ACC112 (cell line): ENCODE measurements at regions not wholly inside any gene's neighbourhood (a gene's known extent, or its start where the extent isn't known, plus 50 kb on each side); places are given as distances from the start of the nearest gene placed in this dataset.

ENCODE experiments used
- H2AFZ ChIP-seq: fragments of 200-600 bp; sonication (generic); one replicate; pipeline ENCODE4 v1.6.0; 2017; ENCODE audit warnings: antibody characterized with exemption, low read length; ENCODE audit not compliant: unreplicated experiment
- H3K27ac ChIP-seq: fragments of 200-600 bp; sonication (generic); 2 replicates; pipeline ENCODE4 v1.5.1; 2014; ENCODE audit warnings: low read depth, mild to moderate bottlenecking, antibody characterized with exemption, low read length, moderate library complexity
- H3K27me3 ChIP-seq: fragments of 200-600 bp; sonication (generic); 2 replicates; pipeline ENCODE4 v1.6.1; 2014; ENCODE audit warnings: mild to moderate bottlenecking, antibody characterized with exemption, low read length, moderate library complexity, mixed read lengths; ENCODE audit not compliant: insufficient read depth
- H3K36me3 ChIP-seq: fragments of 200-600 bp; sonication (generic); 2 replicates; pipeline ENCODE4 v1.6.1; 2016; ENCODE audit warnings: mild to moderate bottlenecking, antibody characterized with exemption, low read length, moderate library complexity, mixed read lengths; ENCODE audit not compliant: insufficient read depth
- H3K4me1 ChIP-seq: fragments of 200-600 bp; sonication (generic); one replicate; pipeline ENCODE4 v1.6.1; 2016; ENCODE audit warnings: low read length, mixed read lengths; ENCODE audit not compliant: insufficient read depth, unreplicated experiment, control insufficient read depth
- H3K4me3 ChIP-seq: fragments of 200-600 bp; sonication (generic); 2 replicates; pipeline ENCODE4 v1.5.1; 2014; ENCODE audit warnings: mild to moderate bottlenecking, low read depth, low read length
- H3K79me2 ChIP-seq: fragments of 200-600 bp; sonication (generic); one replicate; pipeline ENCODE4 v1.6.0; 2016; ENCODE audit warnings: low read length; ENCODE audit not compliant: control insufficient read depth, unreplicated experiment, insufficient read depth

- Histone ChIP-seq H3K4me3 (no peak overlapping the region), H3K27ac (no peak overlapping the region), H3K4me1 (no peaks in the 10 kb centered on the region), H2AFZ (no peak overlapping the region), H3K79me2 (no peaks in the 10 kb centered on the region), H3K36me3 (no peaks in the 10 kb centered on the region), H3K27me3 (no peaks in the 10 kb centered on the region)
Observed at GRCh38 chr17:70776441-70776840, 607.1 kb downstream of the KCNJ2 start.

GRCh38 chr17:70780031-70780430 lies 610.7 kb downstream of the KCNJ2 start:
- Histone ChIP-seq H3K4me1 (no peaks in the 10 kb centered on the region), H3K36me3 (no peaks in the 10 kb centered on the region), H3K79me2 (no peaks in the 10 kb centered on the region), H3K27ac (no peak overlapping the region), H2AFZ (no peak overlapping the region), H3K27me3 (no peaks in the 10 kb centered on the region), H3K4me3 (no peak overlapping the region)

GRCh38 chr17:70786081-70786480 lies 616.7 kb downstream of the KCNJ2 start:
- Histone ChIP-seq H3K27me3 (no peaks in the 10 kb centered on the region), H3K4me1 (no peaks in the 10 kb centered on the region), H3K4me3 (no peak overlapping the region), H3K27ac (no peak overlapping the region), H3K79me2 (no peaks in the 10 kb centered on the region), H3K36me3 (no peaks in the 10 kb centered on the region), H2AFZ (no peak overlapping the region)

- no peak overlapping the region for H3K27ac ChIP-seq
Observed at GRCh38 chr17:70787721-70788300, 618.5 kb downstream of the KCNJ2 start.

GRCh38 chr17:70791748-70792443 lies 622.6 kb downstream of the KCNJ2 start:
- Histone ChIP-seq H2AFZ (no peak overlapping the region), H3K27me3 (no peaks in the 10 kb centered on the region), H3K36me3 (no peaks in the 10 kb centered on the region), H3K4me1 (no peaks in the 10 kb centered on the region), H3K27ac (no peak overlapping the region), H3K79me2 (no peaks in the 10 kb centered on the region), H3K4me3 (no peak overlapping the region)

More at GRCh38 chr17:70787721-70788300, 618.5 kb downstream of the KCNJ2 start:
- Histone ChIP-seq H3K79me2 (no peaks in the 10 kb centered on the region), H2AFZ (no peak overlapping the region), H3K4me1 (no peaks in the 10 kb centered on the region), H3K4me3 (no peak overlapping the region), H3K36me3 (no peaks in the 10 kb centered on the region), H3K27me3 (no peaks in the 10 kb centered on the region)

- Histone ChIP-seq H3K36me3 (no peaks in the 10 kb centered on the region), H3K4me3 (no peak overlapping the region), H3K79me2 (no peaks in the 10 kb centered on the region), H3K27ac (no peak overlapping the region), H2AFZ (no peak overlapping the region), H3K4me1 (no peaks in the 10 kb centered on the region), H3K27me3 (no peaks in the 10 kb centered on the region)
Observed at GRCh38 chr17:70794738-70795137, 625.4 kb downstream of the KCNJ2 start.

- Histone ChIP-seq H3K4me3 (no peak overlapping the region), H3K79me2 (no peaks in the 10 kb centered on the region), H2AFZ (no peak overlapping the region), H3K27ac (no peak overlapping the region), H3K4me1 (no peaks in the 10 kb centered on the region), H3K36me3 (no peaks in the 10 kb centered on the region), H3K27me3 (no peaks in the 10 kb centered on the region)
Observed at GRCh38 chr17:70795620-70796019, 626.3 kb downstream of the KCNJ2 start.

- H3K36me3 ChIP-seq, result no peaks in the 10 kb centered on the region
- H3K27me3 ChIP-seq, result no peaks in the 10 kb centered on the region
- no peaks in the 10 kb centered on the region for H3K79me2 ChIP-seq
- no peak overlapping the region for H3K4me3 ChIP-seq
- H2AFZ ChIP-seq, result no peak overlapping the region
- H3K4me1 ChIP-seq, result no peaks in the 10 kb centered on the region
- no peak overlapping the region for H3K27ac ChIP-seq
Observed at GRCh38 chr17:70796757-70797156, 627.4 kb downstream of the KCNJ2 start.

GRCh38 chr17:70797166-70797565 lies 627.8 kb downstream of the KCNJ2 start:
- Histone ChIP-seq H3K4me3 (no peak overlapping the region), H3K27ac (no peak overlapping the region), H3K79me2 (no peaks in the 10 kb centered on the region), H3K27me3 (no peaks in the 10 kb centered on the region), H3K4me1 (no peaks in the 10 kb centered on the region), H3K36me3 (no peaks in the 10 kb centered on the region), H2AFZ (peak overlapping the region; percentile 5)

GRCh38 chr17:70804161-70804560 lies 634.8 kb downstream of the KCNJ2 start:
- H3K4me3 ChIP-seq, result no peak overlapping the region
- H2AFZ ChIP-seq, result no peak overlapping the region
- no peaks in the 10 kb centered on the region for H3K4me1 ChIP-seq
- no peak overlapping the region for H3K27ac ChIP-seq
- H3K27me3 ChIP-seq, result no peaks in the 10 kb centered on the region
- H3K79me2 ChIP-seq, result no peaks in the 10 kb centered on the region
- H3K36me3 ChIP-seq, result no peaks in the 10 kb centered on the region

- Histone ChIP-seq H3K27me3 (no peaks in the 10 kb centered on the region), H3K27ac (no peak overlapping the region), H3K79me2 (no peaks in the 10 kb centered on the region), H3K36me3 (no peaks in the 10 kb centered on the region), H3K4me3 (no peak overlapping the region), H2AFZ (no peak overlapping the region), H3K4me1 (peaks cover 5% of the 10 kb centered on the region)
Observed at GRCh38 chr17:70808596-70808995, 639.3 kb downstream of the KCNJ2 start.
